Mesodermal cell (in vitro differentiated cells): ENCODE measurements at regions not wholly inside any gene's neighbourhood (a gene's known extent, or its start where the extent isn't known, plus 50 kb on each side); places are given as distances from the start of the nearest gene placed in this dataset.

Experiments
- H3K27ac ChIP-seq: 2 replicates; pipeline ENCODE4 v1.7.0; 2013; ENCODE audit warnings: mild to moderate bottlenecking, low read depth, low read length, moderate library complexity; ENCODE audit not compliant: severe bottlenecking
- H3K36me3 ChIP-seq: 2 replicates; pipeline ENCODE4 v1.7.1; 2013; ENCODE audit warnings: mild to moderate bottlenecking, low read length, moderate library complexity; ENCODE audit not compliant: control insufficient read depth, insufficient read depth
- H3K4me1 ChIP-seq: one replicate; pipeline ENCODE4 v1.7.1; 2013; ENCODE audit warnings: mild to moderate bottlenecking, low read length; ENCODE audit not compliant: insufficient read depth, control insufficient read depth, poor library complexity, severe bottlenecking
- H3K4me3 ChIP-seq: 2 replicates; pipeline ENCODE4 v1.7.0; 2013; ENCODE audit warnings: low read length, control low read depth, mild to moderate bottlenecking; ENCODE audit not compliant: insufficient read depth, poor library complexity, severe bottlenecking; ENCODE audit errors: extremely low read depth
- H3K9me3 ChIP-seq: 2 replicates; pipeline ENCODE4 v1.7.1; 2013; ENCODE audit warnings: mild to moderate bottlenecking, low read length, moderate library complexity; ENCODE audit not compliant: control insufficient read depth
- WGBS, 2 experiments: methylation state at CpG; one replicate each; pipeline ENCODE4 v1.1.5; 2013; ENCODE audit warnings: missing lambda C conversion rate in 2 of 2; ENCODE audit not compliant: insufficient coverage in 2 of 2; 5-methylcytosine and 5-hydroxymethylcytosine counted together

GRCh38 chr5:18305288-18305924 lies 671.1 kb downstream of the TAF11L14 start:
- WGBS, 2 experiments = 77 to 86% methylated on average over 7 of the region's 8 CpGs
- no peak overlapping the region for H3K27ac ChIP-seq

GRCh38 chr5:18311266-18311665 lies 677.0 kb downstream of the TAF11L14 start:
- no peaks in the 10 kb centered on the region for H3K9me3 ChIP-seq
- WGBS, 2 experiments = 80 to 100% methylated on average over 1 of the region's 3 CpGs
- H3K27ac ChIP-seq = no peak overlapping the region
- no peak overlapping the region for H3K4me3 ChIP-seq
- no peaks in the 10 kb centered on the region for H3K4me1 ChIP-seq
- no peaks in the 10 kb centered on the region for H3K36me3 ChIP-seq

More at GRCh38 chr5:18305288-18305924, 671.1 kb downstream of the TAF11L14 start:
- no peaks in the 10 kb centered on the region for H3K4me1 ChIP-seq
- no peaks in the 10 kb centered on the region for H3K36me3 ChIP-seq
- H3K4me3 ChIP-seq = no peak overlapping the region
- no peaks in the 10 kb centered on the region for H3K9me3 ChIP-seq

- WGBS, 2 experiments = 90 to 92% methylated on average over 1 of the region's 1 CpG
- no peaks in the 10 kb centered on the region for H3K36me3 ChIP-seq
- no peak overlapping the region for H3K4me3 ChIP-seq
- no peaks in the 10 kb centered on the region for H3K9me3 ChIP-seq
- H3K27ac ChIP-seq = no peak overlapping the region
- H3K4me1 ChIP-seq = no peaks in the 10 kb centered on the region
Measured at GRCh38 chr5:18312016-18312415, 677.8 kb downstream of the TAF11L14 start.

GRCh38 chr5:18314192-18314778 lies 680.0 kb downstream of the TAF11L14 start:
- Histone ChIP-seq H3K4me1 (no peaks in the 10 kb centered on the region), H3K36me3 (no peaks in the 10 kb centered on the region), H3K27ac (no peak overlapping the region), H3K4me3 (no peak overlapping the region), H3K9me3 (no peaks in the 10 kb centered on the region)
- no CpG with 5 or more reads among the region's 6 CpGs for WGBS, 2 experiments

GRCh38 chr5:18321262-18321942 lies 687.1 kb downstream of the TAF11L14 start:
- Histone ChIP-seq H3K9me3 (no peaks in the 10 kb centered on the region), H3K4me3 (no peak overlapping the region), H3K4me1 (no peaks in the 10 kb centered on the region), H3K27ac (no peak overlapping the region), H3K36me3 (no peaks in the 10 kb centered on the region)
- 64 to 79% methylated on average over 4 of the region's 5 CpGs for WGBS, 2 experiments

- Histone ChIP-seq H3K9me3 (no peaks in the 10 kb centered on the region), H3K4me3 (no peak overlapping the region), H3K36me3 (no peaks in the 10 kb centered on the region), H3K27ac (no peak overlapping the region), H3K4me1 (no peaks in the 10 kb centered on the region)
- WGBS, 2 experiments = no CpG with 5 or more reads among the region's 2 CpGs
Measured at GRCh38 chr5:18323891-18324290, 689.6 kb downstream of the TAF11L14 start.

- Histone ChIP-seq H3K27ac (no peak overlapping the region), H3K4me1 (no peaks in the 10 kb centered on the region), H3K36me3 (no peaks in the 10 kb centered on the region), H3K4me3 (no peak overlapping the region), H3K9me3 (no peaks in the 10 kb centered on the region)
- 88% methylated on average over 1 of the region's 3 CpGs; no CpG with 5 or more reads in 1 of the 2 experiments for WGBS, 2 experiments
Measured at GRCh38 chr5:18325431-18325830, 691.2 kb downstream of the TAF11L14 start.

GRCh38 chr5:18329328-18329727 lies 695.1 kb downstream of the TAF11L14 start:
- no peaks in the 10 kb centered on the region for H3K9me3 ChIP-seq
- H3K27ac ChIP-seq = peak overlapping the region; percentile 55
- no peaks in the 10 kb centered on the region for H3K4me1 ChIP-seq
- no peaks in the 10 kb centered on the region for H3K36me3 ChIP-seq
- H3K4me3 ChIP-seq = no peak overlapping the region

GRCh38 chr5:18333841-18334240 lies 699.6 kb downstream of the TAF11L14 start:
- Histone ChIP-seq H3K9me3 (no peaks in the 10 kb centered on the region), H3K4me1 (no peaks in the 10 kb centered on the region), H3K27ac (no peak overlapping the region), H3K4me3 (no peak overlapping the region), H3K36me3 (no peaks in the 10 kb centered on the region)
- no CpG with 5 or more reads among the region's 1 CpG for WGBS, 2 experiments

- no peak overlapping the region for H3K27ac ChIP-seq
- H3K4me1 ChIP-seq = no peaks in the 10 kb centered on the region
- H3K36me3 ChIP-seq = no peaks in the 10 kb centered on the region
- H3K9me3 ChIP-seq = no peaks in the 10 kb centered on the region
- no peak overlapping the region for H3K4me3 ChIP-seq
- no CpG with 5 or more reads among the region's 5 CpGs for WGBS, 2 experiments
Measured at GRCh38 chr5:18334949-18335348, 700.7 kb downstream of the TAF11L14 start.

GRCh38 chr5:18354828-18355227 lies 720.6 kb downstream of the TAF11L14 start:
- Histone ChIP-seq H3K4me3 (no peak overlapping the region), H3K36me3 (no peaks in the 10 kb centered on the region), H3K9me3 (no peaks in the 10 kb centered on the region), H3K27ac (no peak overlapping the region), H3K4me1 (no peaks in the 10 kb centered on the region)
- WGBS, 2 experiments = 80 to 100% methylated on average over 1 to 3 of the region's 3 CpGs
